Coronary artery (tissue), 2 donors: ENCODE measurements at regions not wholly inside any gene's neighbourhood (a gene's known extent, or its start where the extent isn't known, plus 50 kb on each side); places are given as distances from the start of the nearest gene placed in this dataset.
"Not testable (repeated sequence)": the region's sequence is repeated elsewhere in the genome, so short reads cannot be mapped to it uniquely, and the experiment has no call there.

Experiments used
- DNase-seq: peaks from one replicate; pipeline ENCODE4 v3.0.0-alpha.2; 2017; ENCODE audit warnings: low spot score
- H3K27ac ChIP-seq, 2 donors: fragments of 200-600 bp; sonication (generic); one replicate each; pipeline ENCODE4 v1.5.1; 2016 to 2019
- H3K4me3 ChIP-seq: fragments of 200-600 bp; sonication (generic); 2 replicates; pipeline ENCODE4 v1.5.1; 2016; ENCODE audit warnings: mild to moderate bottlenecking, moderate library complexity
- TF ChIP-seq, protein P1 (sequence below): fragments of 200-600 bp; sonication (generic); IDR thresholded peaks from one replicate; pipeline ENCODE4 v1.5.1; 2019; ENCODE audit warnings: antibody characterized with exemption

DNA sequence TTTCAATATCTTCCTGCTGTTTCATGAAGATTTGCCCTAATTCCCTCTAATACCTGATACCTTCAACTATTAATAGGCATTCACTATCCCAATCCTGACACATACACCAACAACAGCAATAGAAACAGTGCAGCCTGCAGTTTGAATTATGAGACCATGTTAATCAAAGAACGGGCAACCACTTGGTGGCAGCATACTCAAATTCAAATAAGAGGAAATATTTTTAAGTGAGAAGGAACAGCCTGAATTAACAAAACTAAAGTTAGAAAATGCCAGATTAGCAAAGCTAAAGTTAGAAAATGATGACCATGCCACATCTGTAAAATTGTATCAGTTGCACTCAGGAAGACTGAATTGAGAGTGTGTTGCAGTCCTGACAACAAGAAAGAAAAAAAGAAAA lies 204.9 kb downstream of the SMARCA1 start:
- H3K4me3 ChIP-seq = no peak overlapping the region
- DNase-seq = no peak
- TF ChIP-seq, protein P1, sequence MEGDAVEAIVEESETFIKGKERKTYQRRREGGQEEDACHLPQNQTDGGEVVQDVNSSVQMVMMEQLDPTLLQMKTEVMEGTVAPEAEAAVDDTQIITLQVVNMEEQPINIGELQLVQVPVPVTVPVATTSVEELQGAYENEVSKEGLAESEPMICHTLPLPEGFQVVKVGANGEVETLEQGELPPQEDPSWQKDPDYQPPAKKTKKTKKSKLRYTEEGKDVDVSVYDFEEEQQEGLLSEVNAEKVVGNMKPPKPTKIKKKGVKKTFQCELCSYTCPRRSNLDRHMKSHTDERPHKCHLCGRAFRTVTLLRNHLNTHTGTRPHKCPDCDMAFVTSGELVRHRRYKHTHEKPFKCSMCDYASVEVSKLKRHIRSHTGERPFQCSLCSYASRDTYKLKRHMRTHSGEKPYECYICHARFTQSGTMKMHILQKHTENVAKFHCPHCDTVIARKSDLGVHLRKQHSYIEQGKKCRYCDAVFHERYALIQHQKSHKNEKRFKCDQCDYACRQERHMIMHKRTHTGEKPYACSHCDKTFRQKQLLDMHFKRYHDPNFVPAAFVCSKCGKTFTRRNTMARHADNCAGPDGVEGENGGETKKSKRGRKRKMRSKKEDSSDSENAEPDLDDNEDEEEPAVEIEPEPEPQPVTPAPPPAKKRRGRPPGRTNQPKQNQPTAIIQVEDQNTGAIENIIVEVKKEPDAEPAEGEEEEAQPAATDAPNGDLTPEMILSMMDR = no peak
- H3K27ac ChIP-seq = no peak overlapping the region

DNA sequence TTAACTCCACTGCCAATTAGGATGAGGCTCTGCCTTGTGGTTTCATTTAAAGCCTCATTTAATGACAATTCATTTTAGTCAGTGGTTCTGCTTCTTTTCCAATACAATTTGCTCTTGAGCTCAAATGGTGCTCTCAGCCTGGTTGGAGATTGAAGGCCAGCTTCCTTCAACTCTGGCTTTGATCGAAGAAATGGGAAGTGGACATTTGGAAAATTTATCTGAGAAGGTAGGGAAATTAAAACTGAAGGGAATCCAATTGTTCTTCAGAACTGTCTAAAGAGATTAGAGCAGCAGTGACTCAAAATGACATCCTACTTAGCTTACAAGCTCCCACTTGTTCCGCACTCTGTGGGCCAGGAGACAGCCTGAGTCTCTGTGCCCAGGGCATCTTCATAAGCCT lies 206.8 kb downstream of the SMARCA1 start:
- DNase-seq = no peak
- no peak overlapping the region for H3K27ac ChIP-seq
- no peak overlapping the region for H3K4me3 ChIP-seq
- TF ChIP-seq, protein P1 = no peak

DNA sequence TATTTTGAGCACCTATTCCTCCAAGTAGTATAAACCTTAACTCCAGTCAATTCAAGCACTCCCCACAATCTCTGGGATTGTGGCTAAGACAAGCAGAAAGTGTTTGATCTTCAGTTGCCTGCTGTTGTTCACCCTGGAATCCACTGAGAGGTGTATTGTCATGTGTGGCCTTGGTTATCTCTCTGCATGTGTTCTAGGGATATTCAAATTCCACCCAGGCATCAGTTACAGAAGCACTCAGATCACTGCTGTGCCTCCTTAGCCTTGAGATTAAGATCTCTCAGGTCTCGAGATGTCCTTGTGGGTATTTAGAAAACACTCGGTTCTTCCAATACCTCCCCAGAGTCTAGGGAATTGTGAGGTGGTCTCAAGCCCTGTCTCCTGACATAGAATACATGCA lies 213.3 kb downstream of the SMARCA1 start:
- Histone ChIP-seq H3K4me3 (no peak overlapping the region), H3K27ac (no peak overlapping the region)
- TF ChIP-seq, protein P1 = no peak
- DNase-seq = no peak

DNA sequence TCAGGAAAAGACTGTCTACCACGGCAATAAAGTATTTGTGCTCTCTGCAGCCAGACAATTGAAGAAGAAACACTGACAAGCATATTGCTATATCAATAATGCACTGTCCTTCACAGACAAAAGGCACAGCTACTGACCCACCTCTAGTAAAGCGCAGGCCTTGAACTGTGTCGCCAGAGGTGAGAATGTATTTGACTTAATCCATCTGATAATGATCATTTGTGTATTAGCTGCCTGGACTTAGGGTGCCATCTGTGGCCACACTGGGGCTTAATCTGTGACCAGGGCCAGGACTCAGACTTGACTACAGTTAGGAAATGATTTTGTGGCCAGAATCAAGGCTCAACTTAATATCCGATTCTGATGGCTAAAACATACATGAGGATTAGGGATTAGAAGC lies 260.4 kb downstream of the SMARCA1 start:
- TF ChIP-seq, protein P1 = no peak
- Histone ChIP-seq H3K27ac (no peak overlapping the region), H3K4me3 (no peak overlapping the region)
- DNase-seq = no peak

DNA sequence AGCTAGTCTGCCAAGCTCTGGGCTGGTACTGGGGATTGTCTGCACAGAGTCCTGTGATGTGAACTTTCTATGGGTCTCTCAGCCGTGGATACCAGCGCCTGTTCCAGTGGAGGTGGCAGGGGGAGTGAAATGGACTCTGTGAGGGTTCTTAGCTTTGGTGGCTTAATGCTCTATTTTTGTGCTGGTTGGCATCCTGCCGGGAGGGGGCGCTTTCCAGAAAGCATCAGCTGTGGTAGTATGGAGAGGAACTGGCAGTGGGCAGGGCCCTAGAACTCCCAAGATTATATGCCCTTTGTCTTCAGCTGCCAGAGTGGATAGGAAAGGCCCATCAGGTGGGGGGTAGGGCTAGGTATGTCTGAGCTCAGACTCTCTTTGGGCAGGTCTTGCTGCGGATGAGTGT lies 267.8 kb downstream of the SMARCA1 start:
- not testable (repeated sequence) for H3K4me3 ChIP-seq, DNase-seq, H3K27ac ChIP-seq

DNA sequence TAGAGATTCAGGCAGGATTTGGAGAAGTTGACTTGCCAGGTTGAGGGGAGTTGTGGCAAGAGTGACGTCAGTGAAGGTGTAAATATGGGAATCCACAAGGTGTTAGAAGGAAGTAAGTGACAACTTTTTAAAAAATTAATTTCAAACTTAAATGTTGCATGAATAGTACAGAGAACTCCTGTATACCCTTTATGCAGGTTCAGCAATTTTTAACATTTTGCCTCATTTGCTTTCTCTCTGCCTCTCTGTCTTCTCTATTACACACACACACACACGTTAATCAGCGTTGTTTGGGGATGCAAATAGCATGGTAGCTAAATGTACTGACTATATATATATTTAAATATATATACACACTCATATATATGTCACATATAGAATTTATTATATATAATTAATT lies 273.7 kb downstream of the SMARCA1 start:
- TF ChIP-seq, protein P1 = no peak
- H3K27ac ChIP-seq = no peak overlapping the region
- no peak for DNase-seq
- H3K4me3 ChIP-seq = no peak overlapping the region

DNA sequence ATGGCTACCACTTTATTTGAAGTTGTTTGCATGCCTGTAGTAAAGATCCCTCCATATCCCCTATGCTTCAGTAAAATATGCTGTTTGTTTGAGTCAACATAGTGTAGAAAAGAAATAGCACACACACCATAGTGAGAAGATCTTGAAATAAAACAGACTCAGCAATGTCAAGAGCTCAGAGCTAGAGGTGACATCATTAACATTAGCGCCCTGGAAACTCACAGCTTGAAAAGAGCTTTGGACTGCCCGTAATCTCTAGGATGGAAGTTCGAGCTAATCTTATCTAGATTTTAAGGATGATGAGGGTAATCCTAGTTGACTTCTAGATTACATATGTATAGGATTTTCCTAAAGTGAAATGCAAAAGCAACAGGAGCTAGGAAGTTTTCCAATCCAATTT lies 275.6 kb downstream of the SMARCA1 start:
- Histone ChIP-seq H3K27ac (no peak overlapping the region), H3K4me3 (no peak overlapping the region)
- TF ChIP-seq, protein P1 = no peak
- no peak for DNase-seq

DNA sequence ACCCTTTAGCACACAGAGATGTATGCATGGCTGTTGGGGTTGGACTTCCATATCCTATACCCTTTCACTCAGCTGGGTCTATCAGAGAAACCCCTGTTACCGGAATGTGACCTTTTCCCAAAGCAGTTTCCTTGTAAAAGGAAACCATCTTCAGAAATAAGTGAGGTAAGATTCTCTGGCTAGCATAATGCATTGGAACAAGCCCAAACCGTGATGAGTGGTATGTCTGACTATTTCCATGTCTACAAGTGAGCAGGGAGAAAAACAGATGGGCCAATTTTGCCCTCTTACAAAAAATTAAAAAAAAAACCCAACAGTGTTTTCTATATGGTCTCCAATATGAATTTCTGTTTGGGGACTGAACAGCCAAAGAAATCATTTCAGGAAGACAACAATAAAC lies 283.9 kb downstream of the SMARCA1 start:
- TF ChIP-seq, protein P1 = no peak
- Histone ChIP-seq H3K4me3 (no peak overlapping the region), H3K27ac (no peak overlapping the region)
- no peak for DNase-seq
